ENCODE measurements at regions not wholly inside any gene's neighbourhood (a gene's known extent, or its start where the extent isn't known, plus 50 kb on each side); places are given as distances from the start of the nearest gene placed in this dataset.

DNA sequence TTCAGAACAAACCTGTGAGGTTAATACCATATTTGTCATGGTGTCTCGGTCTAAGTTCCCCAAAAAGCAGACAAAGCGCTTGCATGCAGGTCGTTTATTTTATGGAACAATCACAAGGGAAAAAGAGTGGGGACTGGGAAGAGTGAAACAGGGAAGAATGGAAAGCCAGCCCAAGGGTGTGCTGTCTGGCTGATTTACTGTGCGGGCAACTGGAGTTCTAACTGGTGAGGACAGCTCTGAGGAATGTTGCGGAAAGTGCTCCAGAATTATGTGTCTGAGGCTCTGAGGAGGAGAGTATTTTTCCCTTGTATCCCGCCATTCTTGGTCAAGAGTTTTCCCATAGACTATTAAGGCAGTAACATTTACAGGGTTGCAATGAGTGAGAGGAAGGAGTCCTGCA lies 465.4 kb downstream of the RMST start:
- no peak for DNase-seq (ENCODE audit: low spot score)

DNA sequence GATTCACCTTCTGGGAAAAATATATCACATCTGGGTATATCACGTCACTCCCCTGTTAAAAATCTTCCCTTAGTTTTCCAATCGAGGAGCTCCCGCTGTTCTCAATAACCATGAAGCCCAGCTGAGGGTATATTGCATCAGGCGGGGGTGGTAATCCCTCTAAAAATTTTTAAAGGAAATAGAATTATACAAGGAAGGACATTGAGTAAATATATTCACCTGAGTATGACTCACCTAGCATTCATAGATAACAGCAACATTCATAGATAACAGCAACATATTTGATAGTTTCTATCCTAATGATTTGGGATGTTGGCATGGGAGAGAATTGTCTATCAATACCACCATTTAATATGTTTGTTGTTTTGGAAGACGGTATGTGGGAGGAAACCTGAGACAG lies 473.6 kb downstream of the RMST start:
- no peak for DNase-seq (ENCODE audit: low spot score)

DNA sequence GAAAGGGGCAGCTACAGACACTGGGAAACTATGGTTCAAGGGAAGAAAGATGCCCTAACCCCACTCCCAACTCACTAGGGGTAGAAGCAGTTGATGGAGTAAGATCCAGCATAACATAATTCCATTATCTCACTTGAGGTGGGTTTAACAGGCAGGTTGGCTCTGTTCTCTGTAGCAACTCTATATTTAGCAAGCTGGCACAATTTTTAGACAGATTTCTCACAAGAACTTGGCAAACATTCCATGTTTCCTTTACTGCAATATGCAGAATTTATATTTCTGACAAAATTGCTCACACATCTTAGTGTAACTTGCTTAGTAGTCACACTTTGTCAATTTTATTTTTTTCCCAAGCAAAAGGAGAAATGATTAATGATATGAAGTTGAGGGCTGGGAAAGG lies 475.4 kb downstream of the RMST start:
- no peak for DNase-seq (ENCODE audit: low spot score)

DNA sequence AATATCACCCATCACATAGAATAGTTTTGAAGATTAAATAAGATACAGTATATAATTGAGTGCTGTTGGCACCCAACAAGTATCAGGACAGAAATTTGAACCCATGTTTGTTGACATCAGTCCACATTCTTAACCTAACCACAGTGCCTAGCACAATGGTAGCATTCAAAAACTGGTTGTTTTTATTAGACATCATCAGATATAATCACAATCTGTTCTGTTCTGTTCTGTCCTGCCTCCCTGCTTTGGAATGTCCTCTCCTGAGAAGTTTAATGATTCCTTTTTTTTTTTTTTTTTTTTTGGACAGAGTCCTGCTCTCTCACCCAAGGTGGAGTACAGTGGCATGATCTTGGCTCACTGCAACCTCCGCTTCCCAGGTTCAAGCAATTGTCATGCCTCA lies 476.6 kb downstream of the RMST start:
- no peak for DNase-seq (ENCODE audit: low spot score)

DNA sequence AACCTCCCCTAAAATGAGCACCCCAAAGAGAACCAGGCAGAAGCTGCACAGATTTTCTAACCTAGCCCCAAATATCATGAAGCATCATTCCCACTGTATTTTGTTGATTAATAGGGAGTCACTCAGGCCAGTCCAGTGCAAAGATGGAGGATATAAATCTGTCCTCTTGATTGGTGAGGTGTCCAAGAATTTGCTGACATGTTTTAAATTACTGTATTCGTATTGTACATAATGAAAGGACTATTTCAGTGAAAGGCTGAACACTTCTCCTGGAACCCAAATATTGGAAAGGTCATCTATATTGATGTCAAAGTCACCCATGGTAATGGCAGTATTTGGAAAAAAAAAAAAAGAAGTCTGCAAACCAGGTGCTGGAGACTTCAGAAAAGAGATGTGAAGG lies 477.5 kb downstream of the RMST start:
- no peak for DNase-seq (ENCODE audit: low spot score)

DNA sequence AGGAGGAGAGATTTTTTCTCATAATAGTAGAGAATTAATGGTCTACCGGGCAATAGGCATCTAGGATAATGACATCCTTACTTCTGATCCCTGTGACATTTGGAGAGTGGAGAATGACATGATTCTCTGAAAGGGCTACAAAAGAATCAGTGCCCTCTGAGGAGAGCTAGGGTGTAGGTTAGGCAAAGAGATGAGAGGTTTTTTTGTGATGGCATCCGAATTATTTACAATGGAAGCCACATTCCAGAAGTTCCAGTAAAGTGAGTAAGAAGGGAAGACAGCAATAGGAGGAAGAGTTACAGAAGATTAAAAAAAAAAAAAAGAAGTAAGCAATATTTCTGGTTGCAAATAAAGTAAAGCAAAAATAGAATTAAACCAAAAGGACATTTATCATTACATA lies 478.0 kb downstream of the RMST start:
- no peak for DNase-seq (ENCODE audit: low spot score)

DNA sequence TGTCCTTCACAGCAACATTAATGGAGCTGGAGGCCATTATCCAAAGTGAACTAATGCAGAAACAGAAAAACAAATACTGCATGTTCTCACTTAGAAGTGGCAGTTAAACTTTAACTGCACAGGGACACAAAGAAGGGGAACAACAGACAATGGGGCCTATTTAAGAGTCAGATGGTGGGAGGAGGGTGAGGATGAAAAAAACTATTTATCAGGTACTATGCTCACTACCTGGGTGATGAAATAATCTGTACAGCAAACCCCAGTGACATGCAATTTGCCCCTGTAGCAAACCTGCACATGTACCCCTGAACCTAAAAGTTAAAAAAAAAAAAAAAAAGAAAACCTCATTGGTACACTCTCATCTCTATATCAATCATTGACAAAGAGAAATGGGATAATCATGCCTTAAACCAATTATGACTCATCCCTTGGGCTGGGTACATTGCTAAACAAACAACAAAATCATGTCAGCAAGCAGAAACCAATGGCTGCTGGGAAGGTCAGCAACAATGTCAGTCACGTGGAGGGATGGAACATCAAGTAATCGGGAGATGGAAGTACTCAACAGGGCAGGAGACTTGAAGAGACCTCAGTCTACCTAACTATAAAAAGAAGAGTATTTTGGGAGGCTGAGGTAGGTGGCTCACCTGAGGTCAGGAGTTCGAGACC lies 479.2 kb downstream of the RMST start:
- no peak for DNase-seq (ENCODE audit: low spot score)

DNA sequence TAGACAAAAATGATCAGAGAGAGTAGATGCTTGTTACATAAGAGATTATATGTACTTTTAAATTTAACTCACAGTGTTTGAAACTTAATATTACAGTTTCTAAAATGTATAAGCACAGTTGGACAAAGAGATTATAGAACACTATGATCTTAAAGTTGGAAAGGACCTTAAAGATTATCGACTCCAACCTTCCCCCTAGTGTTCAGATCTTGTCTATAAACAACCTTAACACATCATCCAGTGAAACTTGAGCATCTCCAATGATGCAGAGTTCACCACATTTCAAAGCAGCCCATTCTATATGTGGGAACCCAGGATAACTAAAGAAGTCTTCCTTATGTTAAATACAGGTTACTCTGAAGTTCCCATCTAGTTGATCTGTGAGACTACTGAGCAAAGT lies 480.8 kb downstream of the RMST start:
- no peak for DNase-seq (ENCODE audit: low spot score)

DNA sequence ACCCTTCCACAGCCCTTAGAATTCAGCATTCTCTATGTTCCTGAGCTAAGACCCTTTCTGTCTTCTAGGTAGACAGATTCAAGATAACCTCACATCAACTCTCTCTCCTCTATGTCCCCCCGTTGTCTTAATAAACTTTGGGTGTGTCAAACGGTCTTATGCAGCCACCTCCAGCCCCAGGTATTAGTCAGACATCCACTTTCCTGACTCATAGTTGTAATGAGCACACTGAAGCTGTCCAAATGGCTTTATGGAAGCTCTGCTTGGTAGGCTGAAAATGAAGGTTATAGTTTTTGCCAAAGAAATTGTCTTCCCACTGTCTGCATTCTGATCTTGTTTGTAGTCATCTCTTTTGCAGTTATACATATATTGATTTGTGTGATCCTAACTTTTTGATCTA lies 482.0 kb downstream of the RMST start:
- DNase-seq (ENCODE audit: low spot score) = no peak

DNA sequence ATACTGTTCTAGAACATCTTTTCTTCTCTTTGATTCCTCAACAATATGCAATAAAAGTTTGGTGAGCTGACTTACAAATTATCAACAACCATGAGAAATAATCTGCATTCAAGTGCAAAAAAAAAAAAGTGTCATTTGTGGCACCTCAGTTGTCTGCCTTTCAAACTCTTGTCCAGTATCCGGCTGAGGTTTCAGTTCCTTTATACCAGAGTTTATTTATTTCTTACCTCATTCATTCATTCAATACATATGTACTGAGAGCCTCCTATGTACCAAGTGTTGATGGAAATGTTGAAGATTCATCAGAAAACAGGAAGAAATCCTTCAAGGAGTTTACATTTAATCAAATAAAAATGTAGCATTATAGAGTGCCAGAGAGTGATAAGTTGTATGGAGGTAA lies 484.1 kb downstream of the RMST start:
- DNase-seq (ENCODE audit: low spot score) = no peak

DNA sequence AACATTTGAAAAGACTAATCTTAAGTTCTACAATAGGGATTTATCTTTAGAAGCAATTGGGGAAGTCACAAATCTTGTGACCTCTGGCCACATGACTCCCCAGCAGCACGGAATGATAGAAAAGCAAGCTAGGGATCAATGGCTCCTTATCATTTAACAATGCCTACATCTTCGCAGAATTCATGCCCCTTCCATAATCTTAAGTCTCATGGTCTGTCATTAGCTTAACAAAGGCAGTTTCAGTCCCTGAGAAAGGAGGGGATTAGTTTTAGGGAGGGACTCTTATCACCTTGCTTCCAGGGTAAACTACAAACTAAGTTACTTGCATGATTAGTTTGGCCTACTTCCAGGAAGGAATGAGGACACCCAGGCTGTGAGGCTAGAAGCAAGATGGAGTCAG lies 486.0 kb downstream of the RMST start:
- DNase-seq (ENCODE audit: low spot score) = no peak

DNA sequence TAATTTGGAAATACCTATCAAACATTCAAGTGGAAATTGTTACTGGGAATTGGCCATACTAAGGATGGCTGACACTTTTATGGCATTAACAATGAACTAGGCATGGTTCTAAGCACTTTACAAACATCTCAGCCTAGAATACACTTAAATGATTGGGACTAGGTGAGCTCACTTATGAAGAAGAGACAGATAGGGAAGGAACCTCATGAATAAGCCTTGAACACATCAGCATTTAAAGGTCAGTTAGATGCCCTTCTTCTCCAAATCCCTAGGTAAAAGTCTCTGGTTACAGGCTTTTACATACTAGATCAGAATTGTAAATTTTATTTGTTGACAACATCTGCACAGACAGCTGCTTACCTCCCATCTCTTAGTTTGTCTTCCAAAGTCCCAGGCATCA lies 488.6 kb downstream of the RMST start:
- DNase-seq (ENCODE audit: low spot score) = no peak

DNA sequence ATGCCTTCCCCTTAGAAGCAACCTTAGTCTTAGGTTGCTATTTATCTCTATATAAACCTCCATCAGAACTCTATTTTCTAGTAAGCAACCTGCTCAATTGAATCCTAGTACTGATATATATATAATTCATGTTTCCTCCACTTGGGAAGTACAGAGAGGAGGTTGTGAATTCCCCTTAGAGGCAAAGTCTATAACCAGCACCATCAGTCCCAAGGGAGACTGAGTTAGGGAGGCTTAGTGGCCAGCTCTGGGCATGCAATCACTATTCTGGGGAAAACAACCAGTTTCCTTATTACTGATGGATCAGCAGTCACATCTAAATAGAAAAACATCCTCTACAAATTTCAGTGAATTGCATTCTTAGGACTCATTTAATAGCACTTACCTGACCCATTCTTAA lies 489.1 kb downstream of the RMST start:
- no peak for DNase-seq (ENCODE audit: low spot score)

DNA sequence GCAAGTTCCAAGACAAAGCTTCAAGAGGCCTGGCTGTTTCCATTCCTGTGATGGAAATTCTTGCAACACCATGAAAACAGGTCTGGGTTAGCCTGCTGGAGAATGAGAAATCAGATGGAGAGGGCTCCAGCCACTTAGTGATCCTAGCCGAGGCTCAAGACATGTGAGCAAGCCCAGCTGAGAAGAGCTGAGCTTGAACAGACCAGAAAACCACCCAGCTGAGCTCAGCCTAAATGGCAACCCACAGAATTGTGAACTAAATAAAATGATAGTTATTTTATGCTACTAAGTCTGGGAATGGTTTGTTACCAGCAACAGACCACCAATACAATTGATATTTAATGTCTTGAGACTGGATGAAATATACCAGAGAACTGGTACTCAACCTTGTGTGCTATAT lies 494.5 kb downstream of the RMST start:
- no peak for DNase-seq (ENCODE audit: low spot score)

DNA sequence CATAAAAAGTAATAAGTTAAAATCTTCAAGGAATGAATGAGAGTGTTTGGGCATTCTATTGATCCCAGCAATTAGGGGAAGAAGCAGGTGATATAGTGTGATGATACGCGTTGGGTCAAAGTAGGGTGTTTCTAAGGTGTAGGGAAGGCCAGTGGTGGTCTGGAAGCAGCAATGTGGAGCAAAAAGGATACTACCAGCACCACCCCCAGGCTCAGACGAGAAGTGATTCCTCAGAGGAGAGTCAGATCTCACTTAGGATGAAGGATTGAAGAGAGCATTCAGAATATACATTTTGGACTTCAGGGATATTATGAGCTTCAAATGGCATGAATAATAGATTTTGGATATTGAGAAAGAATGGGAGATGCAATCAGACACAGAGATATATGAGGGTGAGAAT lies 497.6 kb downstream of the RMST start:
- no peak for DNase-seq (ENCODE audit: low spot score)

DNA sequence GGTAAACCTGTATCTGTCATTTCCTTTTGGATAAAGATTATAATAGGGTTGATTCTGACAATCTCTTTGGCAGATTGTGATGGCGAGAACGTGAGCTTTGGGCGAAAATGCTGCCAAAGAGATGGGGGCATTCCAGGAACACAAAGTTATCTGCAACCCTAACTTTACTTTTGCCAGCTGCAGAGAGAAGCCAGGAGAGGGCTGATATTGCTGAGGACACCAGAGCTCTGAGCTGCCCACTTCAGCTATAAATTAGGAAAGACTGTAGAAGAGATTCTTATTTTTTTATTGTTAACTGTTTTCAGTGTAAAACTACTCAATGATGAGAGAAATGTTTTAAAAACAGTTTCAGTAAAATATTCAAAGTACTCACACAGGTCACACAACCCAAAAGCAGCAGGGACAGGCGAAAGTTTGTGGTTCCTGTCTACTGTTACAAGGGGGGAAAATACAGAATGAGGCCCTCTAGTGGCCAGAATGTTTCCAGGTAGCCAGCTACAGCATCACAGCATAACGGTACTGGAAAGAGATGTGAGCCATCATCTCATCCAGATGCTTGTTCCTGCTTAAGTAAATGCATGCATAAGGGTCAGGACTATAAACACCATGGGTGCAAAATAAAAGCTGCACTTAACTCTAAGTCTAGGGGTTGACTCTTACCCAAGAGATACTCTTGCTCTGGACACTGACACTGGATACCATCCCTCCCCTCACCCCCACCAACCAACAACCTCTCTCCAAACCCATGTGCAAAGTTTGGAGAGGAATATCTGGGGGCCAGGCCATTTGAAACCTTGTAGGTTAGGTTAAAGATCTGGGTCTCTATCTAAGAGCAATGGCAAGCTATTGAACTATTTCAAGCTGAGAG lies 498.4 kb downstream of the RMST start:
- no peak for DNase-seq (ENCODE audit: low spot score)

DNA sequence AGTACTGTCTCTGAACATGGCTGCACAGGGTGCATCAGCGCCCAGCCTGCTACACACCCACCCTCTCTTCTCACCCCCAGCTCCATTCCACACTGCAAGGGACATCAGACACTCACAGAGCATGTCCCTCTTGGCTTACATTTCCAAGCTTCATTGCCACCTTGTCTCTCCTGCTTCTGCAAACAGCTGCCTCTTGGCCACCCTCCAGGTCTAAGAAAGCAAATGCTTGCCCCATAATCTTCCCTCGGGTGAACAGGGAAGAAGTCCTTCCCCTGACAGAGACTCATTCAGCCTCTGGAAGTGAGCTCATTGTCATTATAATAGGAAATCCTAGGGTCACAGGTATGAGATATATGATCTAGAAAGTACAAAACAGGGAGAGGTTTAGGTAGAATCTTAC lies 505.2 kb downstream of the RMST start:
- DNase-seq (ENCODE audit: low spot score) = no peak

DNA sequence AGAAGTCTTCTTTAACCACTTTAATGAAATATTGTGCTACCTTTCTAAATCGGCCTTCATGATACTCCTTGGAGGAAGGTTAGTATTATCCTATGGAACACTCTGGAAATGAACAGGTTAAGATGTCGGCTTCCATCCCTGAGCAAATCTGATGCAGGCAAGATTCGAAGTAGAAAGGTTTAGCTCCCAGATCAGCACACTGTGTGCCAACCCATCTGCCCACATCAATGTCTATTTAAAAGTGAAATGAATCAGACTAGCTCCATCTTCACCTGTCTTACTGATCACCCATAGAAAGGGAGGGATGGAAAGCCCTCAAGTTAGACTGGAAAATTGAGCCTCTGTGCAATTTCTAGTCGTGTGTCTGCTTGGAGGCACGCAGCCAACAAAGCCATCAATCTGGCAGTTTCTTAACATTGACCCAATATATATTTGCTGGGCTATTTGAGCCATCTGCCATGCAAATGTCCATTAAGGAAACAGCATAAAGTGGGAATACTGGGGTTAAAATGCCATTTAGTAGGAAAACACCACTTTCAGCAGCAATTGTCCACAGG lies 506.1 kb downstream of the RMST start:
- DNase-seq (ENCODE audit: low spot score) = no peak

DNA sequence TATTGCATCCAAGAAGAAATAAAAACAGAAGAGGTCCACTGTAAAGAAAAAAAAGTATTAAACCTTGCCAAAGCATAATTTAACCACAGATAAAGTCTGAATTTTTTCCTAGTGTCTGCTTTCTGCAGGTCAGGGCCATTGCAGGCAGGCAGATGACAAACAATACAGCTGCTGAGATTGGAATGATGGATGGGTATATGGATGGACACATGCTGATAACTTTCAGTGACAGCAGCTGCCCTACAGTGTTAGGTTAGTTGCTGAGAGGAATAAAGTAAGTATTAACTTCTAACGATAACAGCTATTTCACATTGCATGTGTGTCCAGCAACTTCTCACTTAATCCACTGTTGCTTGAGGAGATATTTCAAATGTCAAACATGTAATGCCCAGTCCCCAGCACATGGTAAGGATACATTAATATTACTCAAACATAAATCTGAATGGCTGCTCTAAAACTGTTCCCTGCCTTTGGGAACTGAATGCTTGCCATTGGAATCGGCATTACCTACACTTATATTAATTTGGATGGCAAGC lies 515.3 kb downstream of the RMST start:
- DNase-seq (ENCODE audit: low spot score) = no peak

DNA sequence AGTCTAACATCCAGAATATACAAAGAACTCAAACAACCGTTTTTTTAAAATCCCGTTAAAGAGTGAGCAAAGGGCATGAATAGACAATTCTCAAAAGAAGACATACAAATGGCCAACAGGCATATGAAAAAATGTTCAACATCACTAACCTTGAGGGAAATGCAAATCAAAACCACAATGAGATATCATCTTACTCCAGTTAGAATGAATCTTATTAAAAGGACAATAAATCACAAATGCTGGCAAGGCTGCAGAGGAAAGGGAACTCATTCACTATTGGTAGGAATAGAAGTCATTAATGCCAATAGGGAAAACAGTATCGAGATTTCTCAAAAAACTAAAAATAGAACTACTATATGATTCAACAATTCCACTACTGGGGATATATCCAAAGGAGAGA lies 520.1 kb downstream of the RMST start:
- DNase-seq (ENCODE audit: low spot score) = no peak

DNA sequence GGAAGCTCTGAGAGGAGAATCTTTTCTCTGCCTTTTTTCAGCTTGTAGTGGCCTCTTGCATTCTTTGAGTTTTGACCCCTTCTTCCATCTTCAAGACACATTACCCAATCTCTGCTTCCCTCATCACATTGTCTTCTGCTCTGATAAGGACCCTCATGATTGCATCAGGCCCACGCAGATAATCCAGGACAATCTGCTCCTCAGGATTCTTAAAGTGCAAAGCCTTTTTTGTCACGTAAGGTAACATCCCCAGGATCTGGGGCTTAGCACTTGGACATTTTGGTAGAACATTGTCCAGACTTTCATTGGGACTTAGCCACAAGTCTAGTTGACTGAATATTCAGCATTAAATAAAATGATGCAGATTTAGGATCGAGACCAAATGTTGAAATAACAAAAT lies 521.2 kb downstream of the RMST start:
- DNase-seq (ENCODE audit: low spot score) = no peak

DNA sequence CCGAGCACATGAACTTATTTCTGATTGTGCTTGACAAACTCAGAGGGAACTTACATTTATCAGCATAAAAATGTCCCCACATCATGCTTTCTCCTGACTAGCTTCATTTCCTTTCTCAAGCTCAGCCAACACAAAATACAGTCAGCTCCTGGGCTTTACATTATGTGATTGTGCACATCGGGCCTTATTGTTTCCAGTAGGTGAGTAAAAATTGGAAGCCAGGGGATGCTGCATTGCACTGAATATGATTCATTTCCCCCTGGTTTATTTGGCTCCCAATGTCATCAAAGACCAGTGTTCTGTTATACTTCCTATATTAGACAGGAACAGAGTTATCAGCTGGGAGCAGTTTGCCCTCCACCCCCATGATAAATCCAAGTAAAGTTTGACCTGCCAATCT lies 521.8 kb downstream of the RMST start:
- no peak for DNase-seq (ENCODE audit: low spot score)

DNA sequence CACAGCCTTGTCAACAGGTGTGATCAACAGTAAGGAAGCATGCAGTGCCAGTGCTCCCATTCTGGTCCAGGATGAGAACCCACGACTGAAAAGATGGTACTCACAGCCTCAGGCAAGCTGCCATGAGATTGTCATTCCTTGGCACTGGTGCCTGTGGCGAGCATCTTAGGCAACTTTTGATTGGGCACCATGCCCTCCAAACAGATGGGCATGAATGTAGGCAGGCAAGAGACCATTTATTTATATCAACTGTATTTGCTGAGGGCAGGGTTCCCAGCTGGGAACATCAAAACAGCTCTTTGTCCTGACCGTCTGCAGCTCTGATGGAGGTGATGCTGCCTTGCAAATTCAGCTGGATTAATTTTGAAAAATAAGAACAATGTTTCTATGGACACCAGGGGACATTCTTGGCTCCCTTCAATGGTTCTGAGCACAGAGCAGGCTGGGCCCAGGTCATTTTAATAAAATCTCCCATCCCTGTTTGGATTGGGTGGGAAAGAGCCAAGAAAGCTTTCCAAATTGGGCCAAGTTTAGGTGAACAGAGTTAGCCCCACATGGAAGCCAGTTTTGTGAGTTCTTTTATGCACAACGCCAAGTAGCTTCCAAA lies 522.5 kb downstream of the RMST start:
- no peak for DNase-seq (ENCODE audit: low spot score)
